NB4 (cell line): ENCODE measurements at regions not wholly inside any gene's neighbourhood (a gene's known extent, or its start where the extent isn't known, plus 50 kb on each side); places are given as distances from the start of the nearest gene placed in this dataset.

Experiments
- CTCF ChIP-seq: IDR thresholded peaks from one replicate; pipeline ENCODE4 v1.5.1; 2012; ENCODE audit warnings: low read depth, low read length
- POLR2A ChIP-seq: IDR thresholded peaks from 2 replicates; pipeline ENCODE4 v1.6.1; 2011; ENCODE audit warnings: mild to moderate bottlenecking; ENCODE audit not compliant: insufficient read length; ENCODE audit errors: extremely low read depth

DNA sequence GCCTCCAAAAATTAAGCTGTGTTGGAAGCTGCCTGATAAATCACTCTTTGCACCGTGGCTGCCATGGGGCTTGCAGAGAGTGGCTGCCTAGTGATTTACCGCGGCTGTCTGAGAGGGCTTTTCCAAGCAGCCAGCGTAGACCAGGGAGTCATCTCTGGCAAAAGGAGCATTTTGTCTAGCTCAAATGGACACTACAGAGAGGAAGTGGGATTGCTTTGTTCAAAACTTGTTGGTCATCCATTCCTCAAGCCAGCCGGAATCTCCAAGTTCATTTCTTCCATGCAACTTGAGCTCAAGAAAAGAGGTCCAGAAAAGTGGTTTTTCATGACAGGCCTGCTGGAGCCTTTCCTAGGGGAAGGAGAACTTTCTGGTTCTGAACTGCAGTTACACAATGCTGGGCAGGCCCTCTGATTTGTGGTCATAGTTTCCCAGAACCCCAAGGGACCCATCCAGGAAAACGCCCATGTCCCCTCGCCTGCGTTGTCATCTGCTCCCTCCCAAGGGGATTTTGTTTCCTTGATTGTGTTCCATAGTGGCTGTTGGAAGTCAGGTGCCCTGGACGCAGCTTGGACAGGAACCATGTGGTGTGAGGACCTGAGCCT lies 108.1 kb downstream of the TRIB2 start:
- TF ChIP-seq CTCF (no peak), POLR2A (no peak)
